K562 (cell line): ENCODE measurements at regions not wholly inside any gene's neighbourhood (a gene's known extent, or its start where the extent isn't known, plus 50 kb on each side); places are given as distances from the start of the nearest gene placed in this dataset.

Source experiments
- ATAC-seq: fragments of 200-7000 bp; cut with Tn5 transposase; 3 replicates; pipeline ENCODE4 v1.9.1; 2020; ENCODE audit warnings: moderate library complexity
- BruUV-seq: library from RNA; stranded (reverse); fragments of 400-500 nt; replicated peaks from 2 replicates; lab custom pipeline; 2021; lab: Mats Ljungman, UMichigan
- CTCF ChIA-PET: fragments of 300-600 bp; formaldehyde crosslinking; extraction: SDS; loops from one replicate; lab custom pipeline; 2021; ENCODE audit warnings: low intra/inter-chr PET ratio; lab: Yijun Ruan, JAX
- POLR2A ChIA-PET: fragments of 300-600, 350-650 bp; sonication (Branson Sonifier 250); formaldehyde crosslinking; extraction: SDS; loops from one replicate; lab custom pipeline; 2021; ENCODE audit warnings: antibody characterized with exemption, inconsistent platforms; lab: Yijun Ruan, JAX
- DNase-seq, 4 experiments: peaks; one replicate each; pipeline versions ENCODE4 v3.0.0 to v3.0.0-alpha.2; 2011 to 2018; ENCODE audit warnings: low spot score in 3 of 4, mixed read lengths in 3 of 4; ENCODE audit errors: extremely low read depth in 1 of 4
- FAIRE-seq: peaks from 2 replicates; lab custom pipeline; 2011; peaks lifted over from hg19 to GRCh38; lab: Jason Lieb, UNC
- H2AFZ ChIP-seq: 2 replicates; pipeline ENCODE4 v1.6.0; 2011; ENCODE audit warnings: low read depth, low read length, control low read depth, inconsistent platforms
- H3K27ac ChIP-seq: fragments of 200-600 bp; 3 replicates; pipeline ENCODE4 v1.8.0; 2011; ENCODE audit warnings: low read depth, mild to moderate bottlenecking, control low read depth, inconsistent platforms, low read length, moderate library complexity, mixed read lengths; ENCODE audit errors: extremely low read depth
- H3K27me3 ChIP-seq, 2 experiments: fragments of 300-600 bp in 1 of 2; 2 replicates in 1 of 2; 3 replicates in 1 of 2; pipeline versions ENCODE4 v1.6.0 to v1.8.0; 2011; ENCODE audit warnings: inconsistent platforms in 2 of 2, low read length in 2 of 2, mild to moderate bottlenecking in 1 of 2, mixed read lengths in 1 of 2, moderate library complexity in 1 of 2; ENCODE audit not compliant: control insufficient read depth in 2 of 2, insufficient read depth in 2 of 2
- H3K36me3 ChIP-seq: fragments of 300-600 bp; 3 replicates; pipeline ENCODE4 v1.8.0; 2011; ENCODE audit warnings: mild to moderate bottlenecking, low read length, inconsistent platforms; ENCODE audit not compliant: control insufficient read depth, insufficient read depth
- H3K4me1 ChIP-seq, 2 experiments: fragments of 200-600 bp in 1 of 2; replicated peaks in 1 of 2; 2 replicates in 1 of 2; 3 replicates in 1 of 2; pipeline versions ENCODE4 v1.5.1 to v1.8.0; 2011; ENCODE audit warnings: inconsistent platforms in 2 of 2, low read length in 2 of 2, mild to moderate bottlenecking in 1 of 2, mixed read lengths in 1 of 2, moderate library complexity in 1 of 2; ENCODE audit not compliant: control insufficient read depth in 2 of 2, insufficient read depth in 2 of 2
- H3K4me2 ChIP-seq: 2 replicates; pipeline ENCODE4 v1.6.1; 2011; ENCODE audit warnings: low read length, control low read depth, inconsistent platforms, mixed read lengths; ENCODE audit not compliant: insufficient read depth
- H3K4me3 ChIP-seq: fragments of 200-600 bp; sonication (generic), shearing (Covaris generic); 2 replicates; pipeline ENCODE4 v1.5.1; 2016; ENCODE audit warnings: control low read depth, inconsistent platforms
- H3K79me2 ChIP-seq: fragments of 200-600 bp; 3 replicates; pipeline ENCODE4 v1.8.0; 2011; ENCODE audit warnings: low read length, inconsistent platforms; ENCODE audit not compliant: control insufficient read depth, insufficient read depth
- H3K9ac ChIP-seq, 2 experiments: 2 replicates each; pipeline versions ENCODE4 v1.6.0 to v1.6.1; 2011; ENCODE audit warnings: low read depth in 2 of 2, low read length in 2 of 2, control low read depth in 1 of 2, inconsistent platforms in 1 of 2, mild to moderate bottlenecking in 1 of 2, mixed read lengths in 1 of 2; ENCODE audit not compliant: insufficient read depth in 1 of 2
- H3K9me1 ChIP-seq: one replicate; pipeline ENCODE4 v1.6.0; 2011; ENCODE audit warnings: inconsistent platforms, mild to moderate bottlenecking, low read length, moderate library complexity; ENCODE audit not compliant: control insufficient read depth, insufficient read depth
- H3K9me3 ChIP-seq: replicated peaks from 2 replicates; pipeline ENCODE4 v1.5.1; 2011; ENCODE audit warnings: low read depth, low read length, inconsistent platforms; ENCODE audit not compliant: control insufficient read depth, insufficient read depth
- H4K20me1 ChIP-seq: replicated peaks from 2 replicates; pipeline ENCODE4 v1.6.1; 2011; ENCODE audit warnings: low read length, inconsistent platforms, mixed read lengths; ENCODE audit not compliant: control insufficient read depth, insufficient read depth
- EP400 ChIP-seq: fragments of 450-650 bp; IDR thresholded peaks from 2 replicates; pipeline ENCODE4 v1.6.1; 2017; ENCODE audit warnings: antibody characterized with exemption, mild to moderate bottlenecking, moderate library complexity
- ETV5 ChIP-seq: sonication (generic); formaldehyde crosslinking; IDR thresholded peaks from 2 replicates; pipeline ENCODE4 v1.4.0; 2020; ENCODE audit warnings: low read depth, mild to moderate bottlenecking, missing genetic modification reagents
- MAFF ChIP-seq: IDR thresholded peaks from 2 replicates; pipeline ENCODE4 v1.6.1; 2012; ENCODE audit warnings: low read length, improper control_type of control experiment
- NFYB ChIP-seq: IDR thresholded peaks from 2 replicates; pipeline ENCODE4 v1.6.1; 2011; ENCODE audit warnings: mild to moderate bottlenecking, moderate library complexity; ENCODE audit not compliant: insufficient read length; ENCODE audit errors: extremely low read depth
- POLR2B ChIP-seq: fragments of 450-650 bp; IDR thresholded peaks from 2 replicates; pipeline ENCODE4 v1.6.1; 2018; ENCODE audit warnings: low read depth; ENCODE audit not compliant: partially characterized antibody
- RBBP5 ChIP-seq: fragments of 200-600 bp; sonication (generic); IDR thresholded peaks from 2 replicates; pipeline ENCODE4 v1.6.1; 2012; ENCODE audit warnings: borderline replicate concordance, mild to moderate bottlenecking, low read length, control low read depth, inconsistent platforms; ENCODE audit not compliant: insufficient read depth, poor library complexity, severe bottlenecking
- RCOR1 ChIP-seq, 2 experiments: IDR thresholded peaks; 2 replicates each; pipeline ENCODE4 v1.6.1; 2012; ENCODE audit warnings: low read depth in 2 of 2, low read length in 2 of 2, borderline replicate concordance in 1 of 2, improper control_type of control experiment in 1 of 2
- SIX5 ChIP-seq, 2 experiments: IDR thresholded peaks; 2 replicates each; pipeline ENCODE4 v1.6.1; 2011; ENCODE audit warnings: low read length in 2 of 2, borderline replicate concordance in 1 of 2, low read depth in 1 of 2, mild to moderate bottlenecking in 1 of 2, moderate library complexity in 1 of 2; ENCODE audit not compliant: insufficient read depth in 1 of 2
- SLC30A9 ChIP-seq: fragments of 250-450 bp; sonication (Bioruptor Pico); IDR thresholded peaks from 2 replicates; pipeline ENCODE4 v1.8.0; 2022; ENCODE audit warnings: mild to moderate bottlenecking, moderate library complexity
- TEAD2 ChIP-seq: fragments of 450-650 bp; IDR thresholded peaks from 2 replicates; pipeline ENCODE4 v1.6.1; 2016; ENCODE audit warnings: missing genetic modification characterization, control low read depth, missing compliant biosample characterization
- WGBS: fragments of 100-300 bp; shearing (Covaris generic); methylation state at CpG from one replicate; pipeline ENCODE4 v1.1.6; 2016; ENCODE audit warnings: low coverage, mixed read lengths; ENCODE audit not compliant: insufficient coverage; ENCODE audit errors: missing lambda C conversion rate; 5-methylcytosine and 5-hydroxymethylcytosine counted together
- in situ Hi-C: fragments of 300-500 bp; cut with MboI; formaldehyde crosslinking; loops from 4 replicates; pipeline ENCODE4 v1.15.0; 2018; ENCODE audit warnings: inconsistent platforms, mixed read lengths
- intact Hi-C: fragments of 100-400 bp; cut with micrococcal nuclease; formaldehyde crosslinking; loops from 2 replicates; pipeline ENCODE4 v1.14.2; 2022
- TF ChIP-seq, protein P1 (sequence below): sonication (generic); formaldehyde crosslinking; IDR thresholded peaks from 2 replicates; pipeline ENCODE4 v1.9.0; 2022; ENCODE audit warnings: mild to moderate bottlenecking, missing genetic modification reagents

DNA sequence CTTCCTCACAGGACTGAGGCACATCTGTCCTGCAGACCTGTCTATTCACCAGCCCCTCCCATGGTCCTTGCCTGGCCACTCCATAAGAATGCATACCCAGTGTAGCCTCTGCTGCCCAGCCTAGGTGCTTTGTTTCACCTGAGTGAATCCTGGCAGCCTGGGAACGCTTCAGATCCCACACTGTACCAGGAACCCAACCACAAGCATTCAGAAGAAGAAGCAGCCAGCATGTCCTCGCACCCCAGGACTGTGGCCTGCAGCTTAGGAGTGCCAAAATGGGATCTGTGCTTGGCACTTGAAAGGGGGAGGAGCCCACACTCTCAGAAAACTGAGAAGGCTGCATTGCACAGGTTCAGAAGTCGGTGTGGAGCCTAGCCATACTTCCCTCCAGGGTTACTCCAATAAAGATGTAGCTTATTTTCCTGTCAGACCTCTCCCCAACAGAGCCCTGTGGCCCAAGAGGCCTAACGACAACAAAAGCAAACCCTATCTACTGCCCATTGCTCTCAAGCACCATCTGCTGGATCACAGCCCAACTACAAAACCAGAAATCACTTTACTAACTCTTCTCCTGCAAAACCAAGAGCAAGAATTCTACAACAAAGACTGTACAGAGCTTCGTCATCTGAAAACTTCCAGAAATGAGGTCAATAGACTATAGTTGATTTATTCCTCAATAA lies 923.1 kb upstream of the NEGR1 start:
- Histone ChIP-seq H3K4me3 (no peak overlapping the region), H3K79me2 (no peaks in the 10 kb centered on the region), H3K4me1 (no peaks in the 10 kb centered on the region), H2AFZ (no peak overlapping the region), H3K9me1 (no peaks in the 10 kb centered on the region), H3K9me3 (no peaks in the 10 kb centered on the region), H4K20me1 (no peaks in the 10 kb centered on the region), H3K27ac (no peak overlapping the region), H3K36me3 (no peaks in the 10 kb centered on the region), H3K4me2 (no peak overlapping the region), H3K9ac (no peak overlapping the region), H3K27me3 (no peaks in the 10 kb centered on the region)
- no TSS peak for BruUV-seq
- POLR2A ChIA-PET: no interaction called here
- ATAC-seq (no peak), FAIRE-seq (no peak), DNase-seq (no peak)
- CTCF ChIA-PET: no interaction called here
- in situ Hi-C loops (no loop called here), intact Hi-C loops (no loop called here)
- no peak for TF ChIP-seq ETV5 (CRISPR knock-in tag)
- no peak for TF ChIP-seq SIX5 (IDR thresholded peaks at IDR 0.05; ENCODE audit: borderline replicate concordance in 1 of 2, insufficient read depth in 1 of 2, low read depth in 1 of 2, low read length in 2 of 2)
- no peak for TF ChIP-seq NFYB
- no peak for TF ChIP-seq RBBP5
- no peak for TF ChIP-seq SLC30A9
- no peak for TF ChIP-seq TEAD2 (tag)
- TF ChIP-seq MAFF: no peak
- TF ChIP-seq POLR2B: no peak
- TF ChIP-seq RCOR1 (IDR thresholded peaks at IDR 0.05; ENCODE audit: borderline replicate concordance in 1 of 2, low read depth in 2 of 2, low read length in 2 of 2): no peak
- no peak for TF ChIP-seq EP400
- TF ChIP-seq, protein P1, sequence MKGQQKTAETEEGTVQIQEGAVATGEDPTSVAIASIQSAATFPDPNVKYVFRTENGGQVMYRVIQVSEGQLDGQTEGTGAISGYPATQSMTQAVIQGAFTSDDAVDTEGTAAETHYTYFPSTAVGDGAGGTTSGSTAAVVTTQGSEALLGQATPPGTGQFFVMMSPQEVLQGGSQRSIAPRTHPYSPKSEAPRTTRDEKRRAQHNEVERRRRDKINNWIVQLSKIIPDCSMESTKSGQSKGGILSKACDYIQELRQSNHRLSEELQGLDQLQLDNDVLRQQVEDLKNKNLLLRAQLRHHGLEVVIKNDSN: no peak
- 0% methylated on average over 5 of the region's 5 CpGs for WGBS
